ENCODE measurements at regions not wholly inside any gene's neighbourhood (a gene's known extent, or its start where the extent isn't known, plus 50 kb on each side); places are given as distances from the start of the nearest gene placed in this dataset.

GRCh38 chr4:14620567-14621141, 381.6 kb upstream of the CPEB2 start:
- Histone ChIP-seq H3K9me3 (ENCODE audit: control insufficient read depth, insufficient read depth, low read length) (no peaks in the 10 kb centered on the region), H3K4me3 (ENCODE audit: low read length) (no peak overlapping the region), H3K36me3 (ENCODE audit: control insufficient read depth, insufficient read depth, low read length) (no peaks in the 10 kb centered on the region), H3K27me3 (ENCODE audit: control insufficient read depth, insufficient read depth, low read length) (no peaks in the 10 kb centered on the region), H3K27ac (ENCODE audit: low read length) (no peak overlapping the region), H3K4me1 (ENCODE audit: control insufficient read depth, insufficient read depth, low read length) (no peaks in the 10 kb centered on the region; the same call in 1 of the 2 replicates)
- DNase-seq (ENCODE audit: low read depth, low spot score): peak; percentile 16
- WGBS (ENCODE audit: insufficient coverage, insufficient read length): no CpG with 5 or more reads among the region's 1 CpG

GRCh38 chr4:14621731-14622463, 380.4 kb upstream of the CPEB2 start:
- no peak for DNase-seq (ENCODE audit: low read depth, low spot score)
- H3K4me3 ChIP-seq (ENCODE audit: low read length): no peak overlapping the region
- no CpG with 5 or more reads among the region's 7 CpGs for WGBS (ENCODE audit: insufficient coverage, insufficient read length)

GRCh38 chr4:14627038-14627437, 375.2 kb upstream of the CPEB2 start:
- no peaks in the 10 kb centered on the region for H3K36me3 ChIP-seq (ENCODE audit: control insufficient read depth, insufficient read depth, low read length)
- no CpG with 5 or more reads among the region's 5 CpGs for WGBS (ENCODE audit: insufficient coverage, insufficient read length)
- no peaks in the 10 kb centered on the region for H3K27me3 ChIP-seq (ENCODE audit: control insufficient read depth, insufficient read depth, low read length)
- H3K4me1 ChIP-seq (ENCODE audit: control insufficient read depth, insufficient read depth, low read length): no peaks in the 10 kb centered on the region
- no peak overlapping the region for H3K27ac ChIP-seq (ENCODE audit: low read length)
- DNase-seq (ENCODE audit: low read depth, low spot score): no peak
- H3K9me3 ChIP-seq (ENCODE audit: control insufficient read depth, insufficient read depth, low read length): no peaks in the 10 kb centered on the region
- no peak overlapping the region for H3K4me3 ChIP-seq (ENCODE audit: low read length)

More at GRCh38 chr4:14621731-14622463, 380.4 kb upstream of the CPEB2 start:
- Histone ChIP-seq H3K36me3 (ENCODE audit: control insufficient read depth, insufficient read depth, low read length) (no peaks in the 10 kb centered on the region), H3K27me3 (ENCODE audit: control insufficient read depth, insufficient read depth, low read length) (no peaks in the 10 kb centered on the region), H3K9me3 (ENCODE audit: control insufficient read depth, insufficient read depth, low read length) (no peaks in the 10 kb centered on the region), H3K4me1 (ENCODE audit: control insufficient read depth, insufficient read depth, low read length) (no peaks in the 10 kb centered on the region; the same call in 1 of the 2 replicates), H3K27ac (ENCODE audit: low read length) (no peak overlapping the region)

- DNase-seq (ENCODE audit: low read depth, low spot score): no peak
- H3K9me3 ChIP-seq (ENCODE audit: control insufficient read depth, insufficient read depth, low read length): no peaks in the 10 kb centered on the region
- H3K27me3 ChIP-seq (ENCODE audit: control insufficient read depth, insufficient read depth, low read length): no peaks in the 10 kb centered on the region
- no peak overlapping the region for H3K27ac ChIP-seq (ENCODE audit: low read length)
- no peaks in the 10 kb centered on the region for H3K36me3 ChIP-seq (ENCODE audit: control insufficient read depth, insufficient read depth, low read length)
- H3K4me1 ChIP-seq (ENCODE audit: control insufficient read depth, insufficient read depth, low read length): no peaks in the 10 kb centered on the region
- H3K4me3 ChIP-seq (ENCODE audit: low read length): no peak overlapping the region
Measured at GRCh38 chr4:14631806-14632440, 370.4 kb upstream of the CPEB2 start.

- Histone ChIP-seq H3K9me3 (ENCODE audit: control insufficient read depth, insufficient read depth, low read length) (no peaks in the 10 kb centered on the region), H3K4me3 (ENCODE audit: low read length) (no peak overlapping the region), H3K27ac (ENCODE audit: low read length) (no peak overlapping the region), H3K36me3 (ENCODE audit: control insufficient read depth, insufficient read depth, low read length) (no peaks in the 10 kb centered on the region), H3K27me3 (ENCODE audit: control insufficient read depth, insufficient read depth, low read length) (no peaks in the 10 kb centered on the region), H3K4me1 (ENCODE audit: control insufficient read depth, insufficient read depth, low read length) (no peaks in the 10 kb centered on the region)
- no peak for DNase-seq (ENCODE audit: low read depth, low spot score)
Measured at GRCh38 chr4:14636563-14636962, 365.7 kb upstream of the CPEB2 start.

GRCh38 chr4:14640476-14640875, 361.8 kb upstream of the CPEB2 start:
- Histone ChIP-seq H3K9me3 (ENCODE audit: control insufficient read depth, insufficient read depth, low read length) (no peaks in the 10 kb centered on the region), H3K27ac (ENCODE audit: low read length) (no peak overlapping the region), H3K27me3 (ENCODE audit: control insufficient read depth, insufficient read depth, low read length) (no peaks in the 10 kb centered on the region), H3K36me3 (ENCODE audit: control insufficient read depth, insufficient read depth, low read length) (no peaks in the 10 kb centered on the region), H3K4me3 (ENCODE audit: low read length) (no peak overlapping the region), H3K4me1 (ENCODE audit: control insufficient read depth, insufficient read depth, low read length) (no peaks in the 10 kb centered on the region)
- DNase-seq (ENCODE audit: low read depth, low spot score): no peak
- no CpG with 5 or more reads among the region's 1 CpG for WGBS (ENCODE audit: insufficient coverage, insufficient read length)

GRCh38 chr4:14641871-14642270, 360.4 kb upstream of the CPEB2 start:
- Histone ChIP-seq H3K4me3 (ENCODE audit: low read length) (no peak overlapping the region), H3K4me1 (ENCODE audit: control insufficient read depth, insufficient read depth, low read length) (no peaks in the 10 kb centered on the region), H3K27me3 (ENCODE audit: control insufficient read depth, insufficient read depth, low read length) (no peaks in the 10 kb centered on the region), H3K36me3 (ENCODE audit: control insufficient read depth, insufficient read depth, low read length) (no peaks in the 10 kb centered on the region), H3K27ac (ENCODE audit: low read length) (no peak overlapping the region), H3K9me3 (ENCODE audit: control insufficient read depth, insufficient read depth, low read length) (no peaks in the 10 kb centered on the region)
- DNase-seq (ENCODE audit: low read depth, low spot score): no peak
- no CpG with 5 or more reads among the region's 2 CpGs for WGBS (ENCODE audit: insufficient coverage, insufficient read length)

- Histone ChIP-seq H3K9me3 (ENCODE audit: control insufficient read depth, insufficient read depth, low read length) (no peaks in the 10 kb centered on the region), H3K27me3 (ENCODE audit: control insufficient read depth, insufficient read depth, low read length) (no peaks in the 10 kb centered on the region), H3K4me1 (ENCODE audit: control insufficient read depth, insufficient read depth, low read length) (no peaks in the 10 kb centered on the region), H3K27ac (ENCODE audit: low read length) (no peak overlapping the region), H3K4me3 (ENCODE audit: low read length) (no peak overlapping the region), H3K36me3 (ENCODE audit: control insufficient read depth, insufficient read depth, low read length) (no peaks in the 10 kb centered on the region)
- DNase-seq (ENCODE audit: low read depth, low spot score): no peak
- WGBS (ENCODE audit: insufficient coverage, insufficient read length): no CpG with 5 or more reads among the region's 5 CpGs
Measured at GRCh38 chr4:14644580-14645282, 357.6 kb upstream of the CPEB2 start.

- Histone ChIP-seq H3K4me3 (ENCODE audit: low read length) (no peak overlapping the region), H3K36me3 (ENCODE audit: control insufficient read depth, insufficient read depth, low read length) (no peaks in the 10 kb centered on the region), H3K27me3 (ENCODE audit: control insufficient read depth, insufficient read depth, low read length) (no peaks in the 10 kb centered on the region), H3K9me3 (ENCODE audit: control insufficient read depth, insufficient read depth, low read length) (no peaks in the 10 kb centered on the region), H3K27ac (ENCODE audit: low read length) (no peak overlapping the region), H3K4me1 (ENCODE audit: control insufficient read depth, insufficient read depth, low read length) (no peaks in the 10 kb centered on the region)
- no CpG with 5 or more reads among the region's 1 CpG for WGBS (ENCODE audit: insufficient coverage, insufficient read length)
- DNase-seq (ENCODE audit: low read depth, low spot score): no peak
Measured at GRCh38 chr4:14646831-14647230, 355.4 kb upstream of the CPEB2 start.

GRCh38 chr4:14650127-14650526, 352.2 kb upstream of the CPEB2 start:
- Histone ChIP-seq H3K27me3 (ENCODE audit: control insufficient read depth, insufficient read depth, low read length) (no peaks in the 10 kb centered on the region; the same call in 1 of the 2 replicates), H3K4me3 (ENCODE audit: low read length) (no peak overlapping the region), H3K4me1 (ENCODE audit: control insufficient read depth, insufficient read depth, low read length) (no peaks in the 10 kb centered on the region), H3K27ac (ENCODE audit: low read length) (no peak overlapping the region), H3K36me3 (ENCODE audit: control insufficient read depth, insufficient read depth, low read length) (no peaks in the 10 kb centered on the region), H3K9me3 (ENCODE audit: control insufficient read depth, insufficient read depth, low read length) (no peaks in the 10 kb centered on the region)
- WGBS (ENCODE audit: insufficient coverage, insufficient read length): no CpG with 5 or more reads among the region's 2 CpGs
- DNase-seq (ENCODE audit: low read depth, low spot score): no peak

Measured in iPS DF 6.9 (cell line).